Putamen (tissue), 1 donor: ENCODE measurements at regions not wholly inside any gene's neighbourhood (a gene's known extent, or its start where the extent isn't known, plus 50 kb on each side); places are given as distances from the start of the nearest gene placed in this dataset.
A peak's percentile ranks its signal among the peaks of the same experiment; 100 is the strongest.

ENCODE experiments used
- DNase-seq: peaks from one replicate; pipeline ENCODE4 v3.0.0-alpha.2; 2016; ENCODE audit warnings: low spot score

- DNase-seq: no peak
These were observed 61.5 kb upstream of the ADRA2C start for GRCh38 chr4:3704669-3705068.

GRCh38 chr4:3703677-3704521 lies 62.3 kb upstream of the ADRA2C start:
- peak; percentile 64 for DNase-seq

GRCh38 chr4:3703343-3703676 lies 62.9 kb upstream of the ADRA2C start:
- no peak for DNase-seq

- DNase-seq: no peak
These were observed 63.5 kb upstream of the ADRA2C start for GRCh38 chr4:3702561-3703221.

GRCh38 chr4:3701736-3702560 lies 64.2 kb upstream of the ADRA2C start:
- DNase-seq: no peak

- no peak for DNase-seq
These were observed 64.9 kb upstream of the ADRA2C start for GRCh38 chr4:3701271-3701734.

- no peak for DNase-seq
These were observed 65.4 kb upstream of the ADRA2C start for GRCh38 chr4:3700736-3701135.

- no peak for DNase-seq
These were observed 66.0 kb upstream of the ADRA2C start for GRCh38 chr4:3700223-3700622.

- DNase-seq: no peak
These were observed 66.5 kb upstream of the ADRA2C start for GRCh38 chr4:3699678-3700077.

GRCh38 chr4:3699261-3699660 lies 66.9 kb upstream of the ADRA2C start:
- no peak for DNase-seq

GRCh38 chr4:3697033-3697432 lies 69.2 kb upstream of the ADRA2C start:
- no peak for DNase-seq

GRCh38 chr4:3690551-3691152 lies 75.5 kb upstream of the ADRA2C start:
- no peak for DNase-seq

- no peak for DNase-seq
These were observed 76.3 kb upstream of the ADRA2C start for GRCh38 chr4:3689576-3690550.

- no peak for DNase-seq
These were observed 77.2 kb upstream of the ADRA2C start for GRCh38 chr4:3689006-3689405.

GRCh38 chr4:3688018-3688998 lies 77.9 kb upstream of the ADRA2C start:
- DNase-seq: no peak

GRCh38 chr4:3687538-3687937 lies 78.6 kb upstream of the ADRA2C start:
- no peak for DNase-seq

- DNase-seq: no peak
These were observed 79.4 kb upstream of the ADRA2C start for GRCh38 chr4:3686753-3687152.

GRCh38 chr4:3685081-3685645 lies 81.0 kb upstream of the ADRA2C start:
- no peak for DNase-seq

- DNase-seq: no peak
These were observed 81.6 kb upstream of the ADRA2C start for GRCh38 chr4:3684546-3684945.
